HL-60 (cell line): ENCODE measurements at regions not wholly inside any gene's neighbourhood (a gene's known extent, or its start where the extent isn't known, plus 50 kb on each side); places are given as distances from the start of the nearest gene placed in this dataset.

Experiments
- DNase-seq, 2 experiments: peaks; one replicate each; pipeline ENCODE4 v3.0.0-alpha.2; 2010 to 2020; ENCODE audit warnings: low read depth in 1 of 2, low spot score in 1 of 2
- H3K27ac ChIP-seq: fragments of 250-450 bp; sonication (Bioruptor Pico); replicated peaks from 2 replicates; pipeline ENCODE4 v1.5.1; 2020; ENCODE audit warnings: mild to moderate bottlenecking, moderate library complexity
- H3K27me3 ChIP-seq: fragments of 250-450 bp; sonication (Bioruptor Pico); 2 replicates; pipeline ENCODE4 v1.5.1; 2021; ENCODE audit warnings: mild to moderate bottlenecking, moderate library complexity; ENCODE audit not compliant: insufficient read depth, poor library complexity, severe bottlenecking
- H3K4me3 ChIP-seq: replicated peaks from 2 replicates; pipeline ENCODE4 v1.5.1; 2011; ENCODE audit warnings: mild to moderate bottlenecking, control low read depth, low read length; ENCODE audit not compliant: insufficient read depth
- CTCF ChIP-seq: IDR thresholded peaks from one replicate; pipeline ENCODE4 v1.5.1; 2011; ENCODE audit warnings: low read length, control low read depth, inconsistent platforms; ENCODE audit not compliant: insufficient read depth
- GABPA ChIP-seq: IDR thresholded peaks from 2 replicates; pipeline ENCODE4 v1.6.1; 2012; ENCODE audit warnings: low read depth
- POLR2AphosphoS5 ChIP-seq: IDR thresholded peaks from 2 replicates; pipeline ENCODE4 v1.6.1; 2012; ENCODE audit warnings: low read depth
- REST ChIP-seq: IDR thresholded peaks from 2 replicates; pipeline ENCODE4 v1.6.1; 2012; ENCODE audit warnings: low read depth; ENCODE audit not compliant: insufficient replicate concordance
- SPI1 ChIP-seq: IDR thresholded peaks from 2 replicates; pipeline ENCODE4 v1.6.1; 2012; ENCODE audit warnings: low read depth, mild to moderate bottlenecking, borderline replicate concordance

GRCh38 chr9:89892920-89893319 is 288.1 kb downstream of the GADD45G start:
- H3K4me3 ChIP-seq = no peak overlapping the region
- no peak overlapping the region for H3K27ac ChIP-seq
- peaks cover under 1% of the 10 kb centered on the region for H3K27me3 ChIP-seq
- DNase-seq = no peak
- no peak for TF ChIP-seq POLR2AphosphoS5
- no peak for TF ChIP-seq SPI1
- TF ChIP-seq GABPA = no peak
- TF ChIP-seq REST = no peak
- no peak for TF ChIP-seq CTCF

GRCh38 chr9:89893886-89894285 is 289.1 kb downstream of the GADD45G start:
- no peak for TF ChIP-seq SPI1
- TF ChIP-seq GABPA = no peak
- no peak for TF ChIP-seq CTCF
- no peak for TF ChIP-seq REST
- no peak for TF ChIP-seq POLR2AphosphoS5
- no peak for DNase-seq
- H3K27ac ChIP-seq = no peak overlapping the region
- H3K27me3 ChIP-seq = peaks cover 6% of the 10 kb centered on the region
- no peak overlapping the region for H3K4me3 ChIP-seq

- no peak for TF ChIP-seq GABPA
- TF ChIP-seq POLR2AphosphoS5 = no peak
- TF ChIP-seq CTCF = no peak
- no peak for TF ChIP-seq REST
- no peak for TF ChIP-seq SPI1
- Histone ChIP-seq H3K27me3 (peaks cover 9% of the 10 kb centered on the region), H3K27ac (no peak overlapping the region), H3K4me3 (no peak overlapping the region)
- no peak for DNase-seq
Measured at GRCh38 chr9:89896806-89897340, 292.1 kb downstream of the GADD45G start.
